PC-3 (cell line): ENCODE measurements at regions not wholly inside any gene's neighbourhood (a gene's known extent, or its start where the extent isn't known, plus 50 kb on each side); places are given as distances from the start of the nearest gene placed in this dataset.

Source experiments
- ATAC-seq: fragments of 200-7000 bp; cut with Tn5 transposase; 2 replicates; pipeline ENCODE4 v1.9.1; 2020; ENCODE audit warnings: mild to moderate bottlenecking, moderate library complexity
- BruUV-seq: library from RNA; stranded (reverse); fragments of 400-500 nt; replicated peaks from 2 replicates; lab custom pipeline; 2021; lab: Mats Ljungman, UMichigan
- CTCF ChIA-PET: fragments of 300-600 bp; sonication (Branson Sonifier 250); formaldehyde crosslinking; loops from one replicate; lab custom pipeline; 2022; ENCODE audit warnings: antibody characterized with exemption; lab: Charles Lee
- POLR2A ChIA-PET: fragments of 300-600 bp; sonication (Branson Sonifier 250); formaldehyde crosslinking; loops from one replicate; lab custom pipeline; 2022; ENCODE audit warnings: antibody characterized with exemption; ENCODE audit not compliant: unreplicated experiment; lab: Charles Lee
- DNase-seq: peaks from one replicate; pipeline ENCODE4 v3.0.0-alpha.2; 2015
- H2AFZ ChIP-seq: fragments of 300-600 bp; sonication (generic); 2 replicates; pipeline ENCODE4 v1.6.0; 2016; ENCODE audit warnings: antibody characterized with exemption, low read length
- H3F3A ChIP-seq: fragments of 300-600 bp; sonication (generic); one replicate; pipeline ENCODE4 v1.6.0; 2017; ENCODE audit warnings: antibody characterized with exemption, low read length, control low read depth, mild to moderate bottlenecking; ENCODE audit not compliant: unreplicated experiment
- H3K27ac ChIP-seq: fragments of 300-600 bp; sonication (generic); 2 replicates; pipeline ENCODE4 v1.5.1; 2016; ENCODE audit warnings: mild to moderate bottlenecking, low read length
- H3K27me3 ChIP-seq: fragments of 300-600 bp; sonication (generic); 2 replicates; pipeline ENCODE4 v1.6.1; 2016; ENCODE audit warnings: low read length, mixed read lengths
- H3K36me3 ChIP-seq: fragments of 300-600 bp; sonication (generic); 2 replicates; pipeline ENCODE4 v1.6.1; 2016; ENCODE audit warnings: low read depth, mixed run types, low read length, mixed read lengths
- H3K4me1 ChIP-seq: fragments of 300-600 bp; sonication (generic); 2 replicates; pipeline ENCODE4 v1.5.1; 2016; ENCODE audit warnings: low read length; ENCODE audit not compliant: insufficient read depth
- H3K4me2 ChIP-seq: fragments of 300-600 bp; sonication (generic); 2 replicates; pipeline ENCODE4 v1.6.0; 2016; ENCODE audit warnings: low read length
- H3K4me3 ChIP-seq: fragments of 300-600 bp; sonication (generic); 2 replicates; pipeline ENCODE4 v1.5.1; 2016; ENCODE audit warnings: mild to moderate bottlenecking, low read length, mixed read lengths
- H3K79me2 ChIP-seq: fragments of 300-600 bp; sonication (generic); 2 replicates; pipeline ENCODE4 v1.6.1; 2017; ENCODE audit warnings: low read length, mixed read lengths
- H3K9ac ChIP-seq: fragments of 300-600 bp; sonication (generic); 2 replicates; pipeline ENCODE4 v1.6.0; 2016; ENCODE audit warnings: mild to moderate bottlenecking, low read length
- H3K9me2 ChIP-seq: fragments of 300-600 bp; sonication (generic); replicated peaks from 2 replicates; pipeline ENCODE4 v1.6.1; 2016; ENCODE audit warnings: mixed run types, low read length, mixed read lengths
- H3K9me3 ChIP-seq: fragments of 300-600 bp; sonication (generic); 2 replicates; pipeline ENCODE4 v1.6.1; 2016; ENCODE audit warnings: low read length, mixed read lengths
- H4K20me1 ChIP-seq: fragments of 300-600 bp; sonication (generic); 2 replicates; pipeline ENCODE4 v1.6.1; 2016; ENCODE audit warnings: low read length, mixed read lengths
- EZH2 ChIP-seq: fragments of 300-600 bp; sonication (generic); IDR thresholded peaks from one replicate; pipeline ENCODE4 v1.6.1; 2017; ENCODE audit warnings: antibody characterized with exemption, mild to moderate bottlenecking, low read length; ENCODE audit not compliant: unreplicated experiment
- EZH2phosphoT487 ChIP-seq: fragments of 300-600 bp; sonication (generic); IDR thresholded peaks from 2 replicates; pipeline ENCODE4 v1.6.1; 2018; ENCODE audit warnings: mild to moderate bottlenecking, antibody characterized with exemption, low read length, borderline replicate concordance
- intact Hi-C: fragments of 100-400 bp; cut with micrococcal nuclease; formaldehyde crosslinking; loops from 2 replicates; pipeline ENCODE4 v1.9.0; 2023
- TF ChIP-seq, protein P1 (sequence below): fragments of 300-600 bp; sonication (generic); conservative IDR thresholded peaks from 2 replicates; pipeline ENCODE4 v1.5.1; 2017; ENCODE audit warnings: antibody characterized with exemption, low read depth, mild to moderate bottlenecking, low read length

DNA sequence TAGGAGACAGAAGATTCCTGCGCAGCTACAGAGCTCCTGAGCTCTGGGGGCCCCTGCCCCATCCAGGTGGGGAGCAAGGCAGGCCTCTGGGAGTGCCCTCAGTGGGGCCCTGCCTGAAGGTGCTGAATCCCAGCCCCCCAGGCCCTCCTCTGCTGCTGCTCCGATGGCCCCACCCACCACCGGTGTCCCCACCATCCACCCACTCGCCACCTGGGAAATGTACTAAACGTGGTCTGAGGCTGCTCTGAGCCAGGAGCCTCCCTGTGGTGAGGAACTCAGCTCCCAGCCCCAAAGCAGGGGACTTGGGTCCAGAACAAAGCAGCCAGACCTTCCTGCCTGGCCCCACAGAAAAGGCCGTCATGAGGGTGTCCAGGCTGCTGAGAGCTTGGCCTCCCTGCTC is 289.4 kb downstream of the CTTN start:
- H3K36me3 ChIP-seq: no peaks in the 10 kb centered on the region
- intact Hi-C loops: no loop called here
- H3K79me2 ChIP-seq: no peaks in the 10 kb centered on the region
- DNase-seq: no peak
- no peak overlapping the region for H3K9ac ChIP-seq
- no peaks in the 10 kb centered on the region for H3F3A ChIP-seq
- no peak for ATAC-seq
- H3K4me2 ChIP-seq: no peak overlapping the region
- no peaks in the 10 kb centered on the region for H3K4me1 ChIP-seq
- no peaks in the 10 kb centered on the region for H3K9me2 ChIP-seq
- CTCF ChIA-PET: no interaction called here
- TF ChIP-seq, protein P1, sequence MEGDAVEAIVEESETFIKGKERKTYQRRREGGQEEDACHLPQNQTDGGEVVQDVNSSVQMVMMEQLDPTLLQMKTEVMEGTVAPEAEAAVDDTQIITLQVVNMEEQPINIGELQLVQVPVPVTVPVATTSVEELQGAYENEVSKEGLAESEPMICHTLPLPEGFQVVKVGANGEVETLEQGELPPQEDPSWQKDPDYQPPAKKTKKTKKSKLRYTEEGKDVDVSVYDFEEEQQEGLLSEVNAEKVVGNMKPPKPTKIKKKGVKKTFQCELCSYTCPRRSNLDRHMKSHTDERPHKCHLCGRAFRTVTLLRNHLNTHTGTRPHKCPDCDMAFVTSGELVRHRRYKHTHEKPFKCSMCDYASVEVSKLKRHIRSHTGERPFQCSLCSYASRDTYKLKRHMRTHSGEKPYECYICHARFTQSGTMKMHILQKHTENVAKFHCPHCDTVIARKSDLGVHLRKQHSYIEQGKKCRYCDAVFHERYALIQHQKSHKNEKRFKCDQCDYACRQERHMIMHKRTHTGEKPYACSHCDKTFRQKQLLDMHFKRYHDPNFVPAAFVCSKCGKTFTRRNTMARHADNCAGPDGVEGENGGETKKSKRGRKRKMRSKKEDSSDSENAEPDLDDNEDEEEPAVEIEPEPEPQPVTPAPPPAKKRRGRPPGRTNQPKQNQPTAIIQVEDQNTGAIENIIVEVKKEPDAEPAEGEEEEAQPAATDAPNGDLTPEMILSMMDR: no peak
- TF ChIP-seq EZH2: no peak
- TF ChIP-seq EZH2phosphoT487: no peak
- H2AFZ ChIP-seq: no peak overlapping the region
- H3K27me3 ChIP-seq: no peaks in the 10 kb centered on the region
- BruUV-seq: no TSS peak
- no peak overlapping the region for H3K4me3 ChIP-seq
- POLR2A ChIA-PET: no interaction called here
- no peak overlapping the region for H3K27ac ChIP-seq
- no peaks in the 10 kb centered on the region for H3K9me3 ChIP-seq
- H4K20me1 ChIP-seq: no peaks in the 10 kb centered on the region

DNA sequence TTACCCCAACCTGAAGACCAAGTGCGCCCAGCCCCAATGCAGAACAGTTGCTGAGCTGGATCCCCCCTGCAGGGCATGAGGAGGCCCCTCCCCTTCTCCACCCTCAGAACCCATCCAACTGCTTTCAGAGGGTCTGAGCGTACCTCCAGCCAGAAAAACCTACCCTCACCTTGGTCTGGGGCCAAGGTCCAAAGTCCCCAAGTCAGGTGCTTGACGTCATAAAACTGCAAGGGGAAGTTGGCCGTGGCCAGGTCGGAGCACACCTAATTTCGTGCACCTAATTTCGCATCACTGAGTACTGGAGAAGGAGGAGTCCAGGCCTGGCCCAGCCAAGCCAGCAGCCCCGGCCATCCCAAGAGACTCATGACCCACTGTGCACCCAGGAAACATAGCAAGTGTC is 289.8 kb downstream of the CTTN start:
- H3K36me3 ChIP-seq: no peaks in the 10 kb centered on the region
- no peak overlapping the region for H3K9ac ChIP-seq
- no peaks in the 10 kb centered on the region for H3K79me2 ChIP-seq
- no peaks in the 10 kb centered on the region for H4K20me1 ChIP-seq
- H2AFZ ChIP-seq: no peak overlapping the region
- ChIA-PET POLR2A (no interaction called here), CTCF (no interaction called here)
- no peak overlapping the region for H3K4me3 ChIP-seq
- no peaks in the 10 kb centered on the region for H3F3A ChIP-seq
- BruUV-seq: no TSS peak
- H3K4me2 ChIP-seq: no peak overlapping the region
- no peak overlapping the region for H3K27ac ChIP-seq
- no peaks in the 10 kb centered on the region for H3K27me3 ChIP-seq
- H3K9me3 ChIP-seq: no peaks in the 10 kb centered on the region
- intact Hi-C loops: no loop called here
- no peaks in the 10 kb centered on the region for H3K9me2 ChIP-seq
- H3K4me1 ChIP-seq: no peaks in the 10 kb centered on the region
- no peak for TF ChIP-seq EZH2phosphoT487
- no peak for TF ChIP-seq EZH2
- TF ChIP-seq, protein P1: no peak
- DNase-seq (no peak), ATAC-seq (no peak)

DNA sequence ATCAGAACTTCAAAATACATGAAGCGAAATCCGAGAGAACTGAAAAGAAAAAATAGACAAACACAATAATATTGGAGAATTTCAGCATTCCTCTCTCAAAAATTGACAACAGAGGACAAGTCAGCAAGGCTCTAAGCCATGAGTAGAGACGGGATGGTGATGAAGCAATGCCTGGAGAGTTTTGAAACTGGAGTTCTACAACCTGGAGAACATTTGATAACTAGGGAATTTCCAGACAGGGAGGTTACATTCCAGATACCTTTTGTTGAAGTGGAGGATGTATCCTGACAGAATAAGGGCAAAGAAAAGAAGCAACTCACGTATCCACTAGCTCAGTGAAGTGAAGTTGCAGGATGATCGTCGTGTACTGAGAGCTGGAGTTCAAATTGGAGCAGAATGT is 291.4 kb downstream of the CTTN start:
- H3K27me3 ChIP-seq: no peaks in the 10 kb centered on the region
- no peaks in the 10 kb centered on the region for H3K36me3 ChIP-seq
- TF ChIP-seq, protein P1: no peak
- no peak for TF ChIP-seq EZH2
- no peak for TF ChIP-seq EZH2phosphoT487
- ChIA-PET POLR2A (no interaction called here), CTCF (no interaction called here)
- DNase-seq (no peak), ATAC-seq (no peak)
- no peak overlapping the region for H2AFZ ChIP-seq
- H3K79me2 ChIP-seq: no peaks in the 10 kb centered on the region
- intact Hi-C loops: no loop called here
- no TSS peak for BruUV-seq
- no peaks in the 10 kb centered on the region for H3K9me2 ChIP-seq
- H3K4me3 ChIP-seq: no peak overlapping the region
- no peaks in the 10 kb centered on the region for H3K4me1 ChIP-seq
- no peaks in the 10 kb centered on the region for H3K9me3 ChIP-seq
- no peak overlapping the region for H3K4me2 ChIP-seq
- H3K27ac ChIP-seq: no peak overlapping the region
- no peaks in the 10 kb centered on the region for H4K20me1 ChIP-seq
- H3F3A ChIP-seq: no peaks in the 10 kb centered on the region
- no peak overlapping the region for H3K9ac ChIP-seq
